NOMO-1 treated with dmso at 0.1 percent for 144 hours (cell line): ENCODE measurements at regions not wholly inside any gene's neighbourhood (a gene's known extent, or its start where the extent isn't known, plus 50 kb on each side); places are given as distances from the start of the nearest gene placed in this dataset.

Source experiments
- DNase-seq: peaks from one replicate; lab custom pipeline; 2025; ENCODE audit not compliant: unreplicated experiment; lab: John Stamatoyannopoulos, UW

GRCh38 chr10:78774614-78774998 is 294.2 kb upstream of the ZMIZ1 start:
- no peak for DNase-seq

DNA sequence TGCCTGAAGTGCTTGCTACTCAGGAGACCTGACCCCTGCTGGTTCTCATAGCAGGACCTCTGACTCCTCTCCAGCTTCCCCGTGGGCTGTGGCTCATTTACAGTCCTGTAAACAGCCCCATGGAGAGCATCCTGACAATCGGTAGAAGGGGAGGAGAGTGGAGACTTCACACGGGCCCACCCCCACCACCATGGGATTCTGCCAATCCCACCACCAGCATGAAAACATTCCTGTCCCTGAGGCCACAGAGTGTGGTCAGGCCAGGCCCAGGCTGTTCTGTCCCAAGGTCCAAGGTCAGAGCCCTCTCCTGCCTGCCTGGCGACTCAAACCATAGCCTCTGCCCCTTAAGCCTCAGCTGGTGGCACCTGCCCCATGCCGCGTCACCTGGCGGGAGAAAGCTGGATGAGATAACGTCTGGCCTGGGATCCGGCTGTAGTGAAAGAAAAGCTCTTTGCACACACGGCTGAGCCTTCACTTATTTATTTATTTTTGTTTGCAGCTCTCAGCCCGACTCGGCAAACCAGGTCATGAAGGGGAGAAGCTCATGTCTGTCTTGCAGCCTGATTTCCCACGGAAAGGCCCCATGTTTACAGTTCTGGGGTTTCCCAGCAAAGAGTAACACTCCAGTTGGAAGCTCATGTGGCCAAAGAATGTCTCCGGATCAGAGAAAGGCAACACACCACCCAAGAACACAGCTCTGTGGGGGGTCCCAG is 293.6 kb upstream of the ZMIZ1 start:
- DNase-seq = no peak

GRCh38 chr10:78775891-78776290 is 292.9 kb upstream of the ZMIZ1 start:
- DNase-seq = no peak

DNA sequence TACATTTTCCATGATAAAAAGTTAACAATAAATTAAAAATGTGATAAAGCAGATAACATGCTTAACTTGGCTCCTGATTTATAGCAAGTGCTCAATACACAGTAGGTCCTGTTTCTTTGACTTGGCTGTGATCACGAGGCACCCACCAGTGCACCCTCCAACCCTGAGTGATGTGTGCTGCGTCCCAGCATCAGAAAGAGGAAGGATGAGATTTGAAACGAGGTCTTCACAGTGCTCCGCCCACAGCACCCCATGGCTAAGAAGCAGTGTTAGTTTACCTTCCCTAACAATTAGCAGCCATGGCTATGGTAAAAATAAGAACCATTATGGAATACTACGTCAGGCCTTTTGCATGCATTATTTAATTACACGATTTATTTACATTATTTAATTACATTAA is 292.0 kb upstream of the ZMIZ1 start:
- DNase-seq = no peak

DNA sequence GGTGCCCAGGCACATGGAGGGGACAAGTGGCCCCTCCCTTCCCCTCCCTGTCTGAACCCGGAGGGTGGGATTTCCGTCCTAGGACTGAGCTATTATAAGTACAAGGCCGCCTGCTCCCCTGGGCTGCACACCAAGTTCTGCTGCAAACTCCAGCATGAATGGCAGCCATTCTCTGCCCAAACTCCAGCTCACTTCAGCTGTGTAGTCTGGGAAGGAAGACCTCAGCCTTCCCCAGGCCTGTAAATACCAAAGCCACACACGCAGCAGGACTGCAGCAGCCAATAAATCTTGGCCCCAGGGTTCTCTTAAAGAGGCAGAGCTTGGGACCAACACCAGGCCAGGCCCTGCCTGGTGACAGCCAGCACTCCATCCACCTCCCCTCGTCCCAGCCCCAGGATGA is 291.3 kb upstream of the ZMIZ1 start:
- DNase-seq = no peak

DNA sequence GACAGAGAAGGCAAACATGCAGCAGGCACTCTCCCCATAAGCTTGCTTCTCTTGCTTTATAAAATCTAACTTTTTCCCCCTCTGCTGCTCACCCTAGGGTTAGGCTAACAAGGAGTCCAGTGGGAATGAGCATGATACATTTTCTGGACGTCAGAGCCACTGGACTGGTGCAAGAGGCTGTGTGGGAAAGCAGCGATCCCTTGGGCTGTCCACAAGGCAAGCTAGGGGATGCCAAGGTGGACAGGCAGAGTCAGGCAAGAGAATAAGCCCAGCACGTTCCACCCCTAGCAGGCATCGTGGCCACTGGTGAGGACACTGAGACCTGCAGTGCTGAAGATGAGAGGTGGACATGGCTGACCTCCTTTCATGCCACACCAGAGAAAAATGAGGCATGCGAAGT is 290.9 kb upstream of the ZMIZ1 start:
- DNase-seq = no peak

DNA sequence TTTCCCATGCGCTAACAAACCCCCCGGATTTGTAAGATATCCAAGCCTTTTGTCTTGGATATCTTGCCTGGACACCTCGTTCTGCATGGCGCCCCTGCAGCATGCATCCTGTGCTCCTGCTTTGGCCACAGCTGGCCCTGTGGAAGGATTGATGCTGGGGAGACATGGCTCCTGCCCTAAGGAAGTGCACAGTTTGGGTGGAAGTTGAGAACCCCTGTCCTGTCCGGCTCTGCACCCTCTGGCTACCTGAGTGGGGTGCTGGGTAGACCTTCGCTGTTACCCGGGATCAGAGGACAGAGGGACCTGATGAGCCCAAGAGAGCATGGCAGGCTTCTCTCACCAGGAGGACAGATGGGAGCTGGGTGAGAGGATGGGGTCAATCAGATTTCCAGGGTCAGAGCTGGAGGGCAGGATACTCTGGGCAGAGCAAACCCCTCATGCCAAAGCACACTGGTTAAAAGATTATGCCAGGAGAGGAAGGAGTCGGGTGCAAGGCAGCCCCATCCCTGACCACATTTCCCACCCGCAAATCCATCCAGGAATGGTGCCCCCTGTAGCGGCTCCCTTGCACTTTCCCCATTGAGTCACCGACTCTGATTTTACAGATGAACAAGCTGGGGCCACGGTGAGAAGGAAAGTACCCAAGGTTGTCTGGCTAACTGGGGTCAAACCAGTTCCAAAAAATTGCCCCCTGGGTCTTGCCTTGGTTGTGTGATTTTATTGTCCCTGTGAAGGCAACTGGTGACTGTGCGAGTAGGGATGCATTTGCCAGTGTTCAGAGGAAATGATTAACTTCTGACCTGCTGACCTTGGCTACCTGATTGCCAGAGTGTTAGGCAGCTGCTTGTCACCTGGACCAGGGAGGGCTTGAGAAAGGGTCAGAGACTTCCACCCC is 290.1 kb upstream of the ZMIZ1 start:
- no peak for DNase-seq

DNA sequence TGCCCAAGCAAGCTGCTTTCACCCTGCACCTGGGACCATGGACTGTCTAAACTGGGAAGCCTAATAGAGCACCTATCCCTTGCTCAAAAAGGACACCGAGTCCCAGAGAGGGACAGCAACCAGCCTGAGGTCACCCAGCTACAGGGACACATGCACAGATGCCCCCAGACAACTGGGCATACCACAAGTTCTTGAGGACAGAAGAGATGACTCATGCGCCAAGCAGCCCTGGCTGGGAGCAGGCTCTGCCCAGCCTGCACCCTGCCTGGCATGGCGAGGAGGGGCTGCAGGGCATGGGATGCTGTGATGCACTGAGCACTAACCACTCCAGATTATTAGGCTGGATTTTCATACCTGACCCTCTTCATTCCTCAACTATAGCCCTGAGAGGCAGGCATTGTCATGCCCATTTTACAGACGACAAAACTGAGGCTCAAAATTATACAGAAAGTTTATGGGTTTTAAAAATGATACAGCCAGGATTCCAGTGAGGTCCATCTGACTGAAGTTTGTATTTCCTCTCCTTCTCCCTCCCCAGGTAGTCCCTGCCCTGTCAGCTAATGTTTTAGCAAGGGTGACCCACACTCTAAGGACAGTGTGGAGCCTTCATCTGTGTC is 289.3 kb upstream of the ZMIZ1 start:
- no peak for DNase-seq

GRCh38 chr10:78780551-78780961 is 288.2 kb upstream of the ZMIZ1 start:
- DNase-seq = no peak

- DNase-seq = no peak
These were observed 287.4 kb upstream of the ZMIZ1 start for GRCh38 chr10:78781251-78781913.

DNA sequence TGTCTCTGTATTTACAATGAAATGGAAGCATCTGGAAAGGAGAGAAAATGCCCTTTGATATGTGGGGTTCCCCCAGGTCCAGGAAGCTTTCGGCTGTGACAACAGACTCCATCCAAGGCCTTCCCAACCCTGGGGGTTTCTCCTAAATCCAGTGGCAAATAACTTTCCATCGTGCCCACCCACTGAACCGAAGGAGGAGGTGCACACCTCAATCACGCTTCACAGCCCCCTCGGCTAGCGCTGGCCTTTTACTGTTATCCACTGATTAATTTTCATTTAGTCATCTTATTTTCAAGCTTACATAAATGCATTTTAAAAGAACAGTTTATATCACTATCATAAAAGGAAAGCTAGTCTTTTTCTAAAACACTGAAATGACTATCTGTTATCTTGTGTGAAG is 286.8 kb upstream of the ZMIZ1 start:
- no peak for DNase-seq

- no peak for DNase-seq
These were observed 286.3 kb upstream of the ZMIZ1 start for GRCh38 chr10:78782441-78782840.

DNA sequence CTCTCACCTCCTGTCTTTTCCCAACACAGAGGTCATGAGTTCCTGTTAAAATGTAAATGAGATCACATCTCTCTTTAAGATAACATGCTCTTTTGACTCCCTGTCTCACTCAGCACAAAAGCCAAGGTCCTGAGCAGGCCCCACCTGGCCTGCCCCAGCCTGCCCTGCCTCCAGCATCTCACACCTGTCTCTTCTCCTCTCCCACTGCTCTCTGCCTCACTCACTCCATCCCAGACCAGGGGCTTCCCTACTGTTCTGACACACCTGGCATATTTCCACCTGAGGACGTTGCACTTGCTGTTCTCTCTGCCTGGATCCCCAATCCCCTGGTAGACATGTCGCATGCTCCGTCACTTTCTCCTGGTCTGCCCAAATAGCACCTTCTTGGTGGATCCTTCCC is 285.0 kb upstream of the ZMIZ1 start:
- no peak for DNase-seq

DNA sequence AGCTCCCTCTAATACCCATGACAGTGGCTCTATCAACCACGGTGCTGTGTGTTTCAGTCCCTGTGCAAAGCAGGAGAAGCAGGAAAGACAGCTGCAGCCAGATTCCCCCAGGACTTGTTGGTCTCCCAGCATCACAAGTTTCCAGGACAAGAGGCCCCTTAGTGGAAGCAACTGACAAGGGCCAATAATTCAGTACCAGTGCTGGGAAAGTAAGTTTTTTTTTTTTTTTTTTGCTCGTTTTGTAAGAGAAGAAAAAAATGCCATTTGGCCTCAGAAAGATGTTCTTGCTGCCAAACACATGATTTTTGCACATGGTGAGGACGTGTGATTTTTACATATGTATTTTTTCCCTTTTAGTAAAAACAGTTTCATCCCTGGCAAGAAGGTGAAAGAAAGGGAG is 284.2 kb upstream of the ZMIZ1 start:
- no peak for DNase-seq

DNA sequence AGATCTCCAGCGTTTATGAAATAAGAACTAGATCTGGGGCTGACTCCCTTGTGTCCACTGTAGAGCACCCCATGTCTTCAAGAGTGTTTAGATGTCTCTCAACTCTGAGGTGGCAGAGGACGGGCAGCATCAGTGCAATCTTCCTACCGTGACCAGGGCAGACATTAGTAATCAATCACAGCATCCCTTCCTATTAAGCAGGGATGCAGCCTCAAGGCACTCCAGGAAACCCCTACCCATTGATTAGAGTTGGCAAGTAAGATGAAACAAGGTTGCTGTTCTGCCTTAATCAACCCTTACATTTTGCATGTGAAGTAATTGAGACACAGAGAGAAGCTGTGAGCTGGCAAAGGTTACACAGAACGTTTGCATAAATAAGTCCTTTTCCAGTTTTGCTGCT is 283.7 kb upstream of the ZMIZ1 start:
- no peak for DNase-seq

GRCh38 chr10:78785991-78786390 is 282.8 kb upstream of the ZMIZ1 start:
- DNase-seq = no peak

GRCh38 chr10:78787125-78787524 is 281.6 kb upstream of the ZMIZ1 start:
- DNase-seq = no peak

GRCh38 chr10:78794736-78795455 is 273.9 kb upstream of the ZMIZ1 start:
- no peak for DNase-seq

DNA sequence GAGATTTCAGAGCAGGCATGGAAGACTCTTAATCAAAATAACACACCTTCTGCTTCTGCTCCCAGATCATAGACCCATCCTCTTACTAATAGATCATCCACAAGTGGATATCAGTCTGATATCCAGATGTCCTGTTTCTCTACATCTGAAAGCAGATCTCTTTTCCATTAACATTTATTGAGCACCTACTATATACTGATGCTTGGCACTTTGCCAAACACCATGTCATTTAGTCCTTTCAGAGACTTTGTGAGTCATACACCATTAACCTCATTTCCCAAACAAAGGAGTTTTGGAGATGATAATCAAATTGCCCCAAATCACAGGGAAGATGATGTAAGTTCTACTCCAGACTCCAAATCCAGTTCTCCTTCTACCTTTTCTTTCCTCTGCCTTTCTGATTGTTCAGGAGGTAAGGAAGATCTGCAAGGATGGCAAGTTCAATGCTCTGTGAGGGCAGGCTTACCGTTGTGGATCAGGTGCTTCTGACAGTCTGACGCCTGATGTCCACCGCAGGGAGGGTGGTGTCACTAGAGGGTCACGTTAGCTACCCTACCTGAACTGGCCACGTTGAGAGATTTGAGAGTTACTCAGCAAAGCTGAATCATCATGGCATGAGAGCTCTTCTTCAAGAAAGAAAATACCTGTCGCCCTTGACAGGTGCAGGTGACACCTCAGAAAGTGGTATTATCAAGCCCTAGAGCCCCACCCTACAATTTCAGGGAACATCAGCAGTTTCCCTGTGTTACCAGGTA is 269.6 kb upstream of the ZMIZ1 start:
- no peak for DNase-seq

- no peak for DNase-seq
These were observed 268.8 kb upstream of the ZMIZ1 start for GRCh38 chr10:78800006-78800405.
